GM12865 (cell line): ENCODE measurements at regions not wholly inside any gene's neighbourhood (a gene's known extent, or its start where the extent isn't known, plus 50 kb on each side); places are given as distances from the start of the nearest gene placed in this dataset.

Experiments
- DNase-seq: peaks from one replicate; pipeline ENCODE4 v3.0.0; 2010; ENCODE audit warnings: low read depth
- H3K4me3 ChIP-seq: 2 replicates; pipeline ENCODE4 v1.5.1; 2011; ENCODE audit warnings: mild to moderate bottlenecking, low read depth, low read length, control low read depth
- CTCF ChIP-seq: IDR thresholded peaks from 2 replicates; pipeline ENCODE4 v1.5.1; 2011; ENCODE audit warnings: low read length, control low read depth, low read depth, inconsistent platforms; ENCODE audit not compliant: insufficient read depth; ENCODE audit errors: missing control alignments

DNA sequence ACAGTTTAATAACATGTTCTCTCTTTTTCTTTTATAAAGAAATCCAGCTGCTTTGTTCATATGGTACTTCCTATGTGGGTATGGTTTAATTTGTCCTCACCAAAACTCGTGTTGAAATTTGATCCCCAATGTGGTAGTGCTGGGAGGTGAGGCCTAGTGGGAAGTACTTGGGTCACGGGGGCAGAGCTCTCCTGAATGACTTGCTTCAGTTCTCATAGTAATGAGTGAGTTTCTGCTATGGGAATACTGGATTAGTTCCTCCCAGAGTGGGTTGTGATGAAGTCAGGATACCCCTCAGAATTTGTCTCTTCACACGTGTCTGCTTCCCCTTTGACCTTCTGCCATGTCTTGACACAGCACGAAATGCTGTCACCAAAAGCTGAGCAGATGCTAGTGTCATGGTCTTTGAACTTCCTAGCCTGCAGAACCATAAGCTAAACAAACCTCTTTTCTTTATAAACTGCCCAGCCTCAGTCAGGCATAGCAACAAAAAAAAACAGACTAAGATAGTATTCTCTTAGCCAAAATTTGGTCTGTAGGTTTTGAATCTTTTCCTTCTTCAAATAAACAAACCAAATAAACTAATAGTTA, 87.8 kb upstream of the HS3ST5 start:
- no peak for DNase-seq
- no peak overlapping the region for H3K4me3 ChIP-seq
- no peak for TF ChIP-seq CTCF

DNA sequence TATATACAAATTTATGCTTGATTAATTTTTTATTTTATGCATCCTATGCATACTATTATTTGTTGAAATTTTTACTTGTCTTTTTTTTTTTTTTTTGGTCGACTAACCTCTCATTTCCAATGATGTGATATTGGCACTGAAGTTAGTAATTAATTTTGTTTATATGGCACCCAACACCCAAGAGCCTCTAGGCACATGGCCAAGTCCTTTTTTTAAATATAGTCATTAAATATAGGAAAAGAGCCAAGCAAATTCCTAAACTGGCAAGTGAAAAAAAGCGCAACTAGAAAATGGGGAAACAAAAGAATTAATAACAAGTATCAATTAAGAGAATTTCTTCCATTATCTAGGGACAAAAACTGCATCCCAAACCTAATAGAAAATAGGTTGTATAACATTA, 85.5 kb upstream of the HS3ST5 start:
- H3K4me3 ChIP-seq, result no peak overlapping the region
- no peak for DNase-seq
- no peak for TF ChIP-seq CTCF

DNA sequence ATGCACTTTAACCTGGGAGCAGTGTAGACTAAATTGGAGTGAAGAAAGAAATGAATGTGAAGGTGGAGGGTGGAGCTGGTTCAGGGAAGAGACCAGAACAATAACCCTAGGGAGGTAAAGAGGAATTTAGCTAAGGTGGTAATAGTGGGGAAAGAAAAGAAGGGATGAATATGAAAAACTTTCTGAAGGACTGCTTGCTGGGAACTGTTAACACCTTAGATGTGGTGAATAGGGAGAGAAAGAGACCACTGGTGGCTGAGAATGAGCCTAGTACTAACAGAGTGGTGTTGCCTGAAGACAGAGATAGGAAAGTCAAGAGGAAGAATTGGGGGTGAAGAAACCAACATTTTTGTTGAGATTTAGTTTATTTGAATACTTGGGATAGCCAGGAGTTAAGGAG, 78.4 kb upstream of the HS3ST5 start:
- H3K4me3 ChIP-seq, result no peak overlapping the region
- DNase-seq, result no peak
- TF ChIP-seq CTCF, result no peak

DNA sequence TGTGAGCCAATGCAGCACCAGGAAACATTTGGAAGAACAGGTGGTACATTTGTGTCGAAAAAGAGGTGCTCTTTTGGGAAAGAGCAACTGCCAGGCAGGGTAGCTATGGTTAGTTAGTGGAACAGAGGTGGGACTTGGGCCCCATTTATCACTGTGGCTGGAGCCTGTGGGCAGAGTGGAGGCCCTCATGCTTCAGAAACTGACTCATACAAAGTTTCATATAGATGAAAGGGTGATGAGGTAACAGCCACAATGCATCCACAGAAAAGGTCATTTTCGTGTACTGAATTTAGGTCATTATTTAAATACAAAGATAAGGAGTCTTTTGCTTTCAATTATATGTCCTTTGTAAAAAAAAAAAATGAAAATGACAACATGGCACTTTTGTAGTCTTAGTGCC, 76.4 kb upstream of the HS3ST5 start:
- DNase-seq, result peak; percentile 64
- no peak for TF ChIP-seq CTCF
- no peak overlapping the region for H3K4me3 ChIP-seq

- no peak for TF ChIP-seq CTCF
- H3K4me3 ChIP-seq, result no peak overlapping the region
- no peak for DNase-seq
Measured at GRCh38 chr6:114418304-114418972, 75.6 kb upstream of the HS3ST5 start.

DNA sequence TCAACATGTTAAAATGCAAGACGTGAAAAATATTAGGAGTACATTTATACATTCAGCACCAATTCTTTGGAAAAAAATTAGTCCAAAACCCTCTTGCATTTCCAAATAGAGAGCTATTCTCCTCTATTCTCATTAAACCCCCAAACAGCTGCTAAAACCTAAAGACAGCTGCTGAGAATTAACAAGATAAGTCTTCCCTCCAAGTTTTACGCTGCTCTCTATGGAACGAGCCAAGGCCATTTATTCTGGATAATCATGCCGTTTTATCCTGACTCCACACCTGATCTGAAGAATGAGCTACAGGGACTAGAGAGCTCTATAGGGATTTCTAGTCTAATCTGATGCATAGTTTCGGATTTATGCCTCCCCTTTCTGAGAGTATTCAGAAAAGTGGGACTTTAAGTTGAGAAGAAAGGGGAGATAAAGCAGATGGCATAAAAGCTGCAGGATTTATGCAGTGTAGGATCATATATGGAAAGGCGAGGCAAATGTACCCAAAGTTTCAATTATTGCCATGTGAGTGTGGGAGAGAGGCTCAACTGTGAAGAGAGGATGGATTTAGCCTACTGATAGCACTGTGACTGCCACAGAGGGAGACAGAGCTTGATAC, 64.7 kb upstream of the HS3ST5 start:
- no peak for TF ChIP-seq CTCF
- H3K4me3 ChIP-seq, result no peak overlapping the region
- no peak for DNase-seq

DNA sequence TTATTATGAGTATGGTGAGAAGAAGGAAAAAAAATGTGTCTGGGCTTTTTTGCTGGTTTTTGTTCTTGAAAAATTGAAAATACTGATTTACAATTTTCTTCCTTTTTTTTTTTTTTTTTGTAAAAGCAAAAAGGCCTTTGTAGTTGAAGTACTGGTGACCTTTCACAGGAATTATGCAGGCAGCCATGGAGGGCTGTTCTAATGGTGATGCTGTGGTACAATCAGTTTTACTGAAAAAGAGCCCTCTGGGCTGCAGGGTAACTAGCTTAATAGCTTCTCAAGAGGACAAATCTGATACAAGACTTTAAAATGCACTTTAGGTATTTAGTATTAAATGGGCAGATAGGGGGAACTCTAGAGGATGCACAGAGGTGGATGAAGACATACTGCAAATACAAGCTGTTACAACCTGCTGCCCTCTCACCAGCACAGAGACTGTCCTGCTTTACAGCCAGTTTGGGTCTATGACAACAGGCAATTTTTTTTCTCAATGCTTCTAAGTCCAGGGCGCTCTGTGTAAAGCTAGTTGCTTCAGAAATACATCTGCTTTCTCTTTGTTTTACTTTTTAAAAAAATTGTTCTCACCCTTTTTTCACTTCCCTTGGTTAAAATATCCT, 61.6 kb upstream of the HS3ST5 start:
- H3K4me3 ChIP-seq, result no peak overlapping the region
- TF ChIP-seq CTCF, result no peak
- no peak for DNase-seq
